HEK293 (cell line): ENCODE measurements at regions not wholly inside any gene's neighbourhood (a gene's known extent, or its start where the extent isn't known, plus 50 kb on each side); places are given as distances from the start of the nearest gene placed in this dataset.

Experiments
- ZBTB7A ChIP-seq: fragments of 450-650 bp; formaldehyde crosslinking; IDR thresholded peaks from 2 replicates; pipeline ENCODE4 v1.5.1; 2016; ENCODE audit warnings: low read depth, missing biosample characterization, missing genetic modification characterization
- ZNF776 ChIP-seq: fragments of 450-650 bp; formaldehyde crosslinking; IDR thresholded peaks from 2 replicates; pipeline ENCODE4 v1.5.0; 2017; ENCODE audit warnings: missing biosample characterization, missing genetic modification characterization, borderline replicate concordance

DNA sequence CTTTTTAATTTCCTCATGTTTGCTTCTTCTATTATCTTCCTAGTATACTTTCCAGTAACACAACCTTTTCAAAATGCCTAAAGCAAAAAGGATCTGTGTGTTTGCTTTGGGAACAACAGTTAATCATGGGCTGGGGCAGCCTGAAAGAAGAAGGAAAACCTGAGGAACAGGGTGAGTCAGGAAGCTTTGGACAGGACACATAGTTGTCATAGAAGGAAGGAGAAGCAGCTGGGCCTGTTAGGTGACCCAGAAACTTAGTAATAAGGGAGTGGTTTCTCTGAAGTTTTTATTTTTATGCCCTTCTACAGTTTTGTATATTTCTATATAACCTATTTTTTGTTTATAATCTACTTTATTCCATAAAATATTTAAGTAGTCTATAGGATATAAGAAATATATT lies 61.4 kb downstream of the CD24 start:
- TF ChIP-seq ZBTB7A (tag by site-specific recombination): no peak
- TF ChIP-seq ZNF776 (tag by site-specific recombination): no peak
